Lower lobe of right lung (tissue), 2 donors: ENCODE measurements at regions not wholly inside any gene's neighbourhood (a gene's known extent, or its start where the extent isn't known, plus 50 kb on each side); places are given as distances from the start of the nearest gene placed in this dataset.

Experiments
- ATAC-seq, 2 donors: fragments of 200-7000 bp; cut with Tn5 transposase; one replicate each; pipeline ENCODE4 v1.9.1; 2020 to 2022; ENCODE audit warnings: mild to moderate bottlenecking in 2 of 2, moderate library complexity in 2 of 2
- DNase-seq: peaks from one replicate; pipeline ENCODE4 v3.0.0-alpha.2; 2020
- H3K27ac ChIP-seq: fragments of 200-600 bp; one replicate; pipeline ENCODE4 v1.8.0; 2022
- H3K27me3 ChIP-seq: fragments of 200-600 bp; one replicate; pipeline ENCODE4 v1.8.0; 2022; ENCODE audit warnings: low read depth
- H3K36me3 ChIP-seq: fragments of 200-600 bp; one replicate; pipeline ENCODE4 v1.8.0; 2022; ENCODE audit warnings: mild to moderate bottlenecking
- H3K4me1 ChIP-seq: fragments of 200-600 bp; one replicate; pipeline ENCODE4 v1.8.0; 2022
- H3K4me3 ChIP-seq: fragments of 200-600 bp; one replicate; pipeline ENCODE4 v1.8.0; 2022; ENCODE audit warnings: mild to moderate bottlenecking
- H3K9me3 ChIP-seq: fragments of 200-600 bp; one replicate; pipeline ENCODE4 v1.8.0; 2022
- intact Hi-C: fragments of 100-400 bp; cut with DNase I; formaldehyde crosslinking; loops from one replicate; pipeline ENCODE4 v1.11.0; 2022
- TF ChIP-seq, protein P1 (sequence below): fragments of 200-600 bp; IDR thresholded peaks from one replicate; pipeline ENCODE4 v1.8.0; 2022; ENCODE audit warnings: antibody characterized with exemption, mild to moderate bottlenecking
- donor health status: DM: no; HTN: yes; CAD: no; lungs with severe emphysema.

DNA sequence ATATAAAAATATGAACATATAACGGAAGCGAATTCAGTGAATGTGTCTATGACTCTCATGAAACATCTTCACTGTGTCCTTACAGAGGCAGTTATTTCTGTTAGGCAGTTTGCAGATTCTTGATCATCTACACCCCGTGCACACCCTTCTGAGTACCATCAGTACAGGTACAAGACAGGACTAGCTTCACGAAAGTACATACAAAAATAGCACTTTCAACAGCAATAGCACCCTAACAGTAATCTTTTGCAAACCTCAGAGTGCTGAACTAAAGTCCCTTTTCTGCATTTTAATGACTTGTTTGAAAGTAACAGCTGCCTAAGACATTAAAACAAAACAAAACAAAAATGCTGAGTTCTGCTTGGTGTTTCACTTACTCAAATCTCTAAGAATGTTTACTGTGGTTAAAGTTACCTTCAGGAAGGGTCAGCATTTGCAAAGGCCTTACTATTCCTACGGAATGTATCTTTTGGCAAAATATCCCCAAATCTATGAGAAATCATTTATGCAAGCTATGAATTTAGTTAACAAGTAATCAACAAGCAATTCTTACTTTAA lies 104.1 kb downstream of the CNTN3 start:
- Histone ChIP-seq H3K4me1 (no peaks in the 10 kb centered on the region), H3K4me3 (no peak overlapping the region), H3K36me3 (no peaks in the 10 kb centered on the region), H3K27ac (no peak overlapping the region), H3K27me3 (no peaks in the 10 kb centered on the region), H3K9me3 (no peaks in the 10 kb centered on the region)
- no peak for ATAC-seq
- no peak for DNase-seq
- TF ChIP-seq, protein P1, sequence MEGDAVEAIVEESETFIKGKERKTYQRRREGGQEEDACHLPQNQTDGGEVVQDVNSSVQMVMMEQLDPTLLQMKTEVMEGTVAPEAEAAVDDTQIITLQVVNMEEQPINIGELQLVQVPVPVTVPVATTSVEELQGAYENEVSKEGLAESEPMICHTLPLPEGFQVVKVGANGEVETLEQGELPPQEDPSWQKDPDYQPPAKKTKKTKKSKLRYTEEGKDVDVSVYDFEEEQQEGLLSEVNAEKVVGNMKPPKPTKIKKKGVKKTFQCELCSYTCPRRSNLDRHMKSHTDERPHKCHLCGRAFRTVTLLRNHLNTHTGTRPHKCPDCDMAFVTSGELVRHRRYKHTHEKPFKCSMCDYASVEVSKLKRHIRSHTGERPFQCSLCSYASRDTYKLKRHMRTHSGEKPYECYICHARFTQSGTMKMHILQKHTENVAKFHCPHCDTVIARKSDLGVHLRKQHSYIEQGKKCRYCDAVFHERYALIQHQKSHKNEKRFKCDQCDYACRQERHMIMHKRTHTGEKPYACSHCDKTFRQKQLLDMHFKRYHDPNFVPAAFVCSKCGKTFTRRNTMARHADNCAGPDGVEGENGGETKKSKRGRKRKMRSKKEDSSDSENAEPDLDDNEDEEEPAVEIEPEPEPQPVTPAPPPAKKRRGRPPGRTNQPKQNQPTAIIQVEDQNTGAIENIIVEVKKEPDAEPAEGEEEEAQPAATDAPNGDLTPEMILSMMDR, result no peak
- intact Hi-C loops, result no loop called here

DNA sequence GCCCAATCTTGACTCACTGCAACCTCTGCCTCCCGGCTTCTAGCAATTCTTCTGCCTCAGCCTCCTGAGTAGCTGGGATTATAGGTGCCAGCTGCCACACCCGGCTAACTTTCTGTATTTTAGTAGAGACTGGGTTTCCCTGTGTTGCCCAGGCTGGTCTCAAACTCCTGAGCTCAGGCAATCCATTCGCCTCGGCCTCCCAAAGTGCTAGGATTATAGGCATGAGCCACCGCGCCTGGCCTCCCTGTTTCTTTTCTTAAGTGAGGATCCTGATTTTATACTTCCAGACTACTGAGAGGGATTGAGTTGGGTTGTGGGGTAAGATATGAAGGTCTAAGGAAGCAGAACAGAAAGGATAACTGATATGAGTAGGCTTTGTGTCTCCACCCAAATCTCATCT lies 106.8 kb downstream of the CNTN3 start:
- TF ChIP-seq, protein P1, result no peak
- no peaks in the 10 kb centered on the region for H3K36me3 ChIP-seq
- H3K27me3 ChIP-seq, result no peaks in the 10 kb centered on the region
- ATAC-seq, result no peak
- no peaks in the 10 kb centered on the region for H3K9me3 ChIP-seq
- H3K4me1 ChIP-seq, result no peaks in the 10 kb centered on the region
- DNase-seq, result no peak
- no peak overlapping the region for H3K4me3 ChIP-seq
- intact Hi-C loops, result no loop called here
- no peak overlapping the region for H3K27ac ChIP-seq

DNA sequence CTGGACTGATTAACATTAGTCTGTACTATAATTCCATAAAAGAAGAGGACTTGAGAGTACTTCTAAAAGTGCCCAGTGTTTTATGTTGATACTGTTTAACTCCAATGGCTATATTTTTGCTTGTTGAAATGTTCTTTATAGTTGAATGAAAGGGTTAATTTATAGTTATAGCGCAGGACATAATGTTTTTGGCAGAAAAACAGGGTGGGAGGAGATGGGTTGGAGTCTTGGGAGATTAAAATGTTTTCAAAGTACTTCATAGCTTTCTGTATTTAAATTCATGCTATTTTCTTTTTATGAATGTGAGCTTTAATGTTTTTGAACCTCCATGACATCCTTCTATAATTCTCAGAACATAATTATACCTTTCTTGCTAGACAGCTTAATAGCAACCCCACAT lies 108.2 kb downstream of the CNTN3 start:
- H3K36me3 ChIP-seq, result no peaks in the 10 kb centered on the region
- DNase-seq (no peak), ATAC-seq (no peak)
- TF ChIP-seq, protein P1, result no peak
- H3K9me3 ChIP-seq, result no peaks in the 10 kb centered on the region
- H3K27me3 ChIP-seq, result no peaks in the 10 kb centered on the region
- intact Hi-C loops, result no loop called here
- no peak overlapping the region for H3K4me3 ChIP-seq
- H3K4me1 ChIP-seq, result no peaks in the 10 kb centered on the region
- H3K27ac ChIP-seq, result no peak overlapping the region

DNA sequence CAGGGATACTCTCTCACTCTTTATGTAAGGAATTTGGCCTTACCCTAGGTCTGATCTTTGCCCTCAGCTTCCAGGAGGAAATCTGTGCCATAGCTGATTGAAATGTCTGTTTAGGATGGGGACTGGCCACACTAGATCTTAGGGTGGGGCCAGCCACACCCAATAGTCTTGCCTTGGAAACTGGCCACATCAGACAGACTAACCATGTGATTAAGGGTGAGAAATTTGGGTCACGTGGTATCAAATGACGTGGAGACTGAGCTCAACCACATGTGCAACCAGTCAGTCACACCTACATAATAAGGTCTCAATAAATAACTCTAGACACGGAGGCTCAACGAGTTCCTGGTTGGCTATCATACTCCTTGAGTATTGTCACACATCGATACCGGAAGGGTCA lies 113.5 kb downstream of the CNTN3 start:
- Histone ChIP-seq H3K36me3 (no peaks in the 10 kb centered on the region), H3K4me1 (no peaks in the 10 kb centered on the region), H3K27me3 (no peaks in the 10 kb centered on the region), H3K27ac (no peak overlapping the region), H3K4me3 (no peak overlapping the region), H3K9me3 (no peaks in the 10 kb centered on the region)
- DNase-seq (no peak), ATAC-seq (no peak)
- TF ChIP-seq, protein P1, result no peak
- intact Hi-C loops, result no loop called here

DNA sequence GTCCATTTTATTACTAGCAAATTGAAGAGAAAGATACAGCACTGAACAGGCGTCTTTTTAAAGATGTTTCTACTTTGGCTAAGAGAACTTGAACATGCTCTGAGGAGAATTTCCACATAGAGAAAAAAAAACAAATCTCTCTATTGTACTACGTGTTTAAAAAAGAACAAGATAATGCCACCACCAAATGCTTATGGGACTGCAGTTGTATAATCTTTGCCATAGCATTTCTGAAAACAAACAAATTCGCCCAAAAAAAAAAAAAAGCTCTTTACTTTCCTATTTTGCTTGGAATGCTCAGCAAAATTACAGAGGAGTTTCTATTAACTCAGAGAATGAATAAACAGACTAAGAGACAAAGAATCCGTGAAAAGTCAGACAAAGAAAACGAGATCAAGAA lies 114.2 kb downstream of the CNTN3 start:
- Histone ChIP-seq H3K4me3 (no peak overlapping the region), H3K27me3 (no peaks in the 10 kb centered on the region), H3K4me1 (no peaks in the 10 kb centered on the region), H3K27ac (no peak overlapping the region), H3K36me3 (no peaks in the 10 kb centered on the region), H3K9me3 (no peaks in the 10 kb centered on the region)
- DNase-seq, result no peak
- TF ChIP-seq, protein P1, result no peak
- no peak for ATAC-seq
- intact Hi-C loops, result no loop called here

DNA sequence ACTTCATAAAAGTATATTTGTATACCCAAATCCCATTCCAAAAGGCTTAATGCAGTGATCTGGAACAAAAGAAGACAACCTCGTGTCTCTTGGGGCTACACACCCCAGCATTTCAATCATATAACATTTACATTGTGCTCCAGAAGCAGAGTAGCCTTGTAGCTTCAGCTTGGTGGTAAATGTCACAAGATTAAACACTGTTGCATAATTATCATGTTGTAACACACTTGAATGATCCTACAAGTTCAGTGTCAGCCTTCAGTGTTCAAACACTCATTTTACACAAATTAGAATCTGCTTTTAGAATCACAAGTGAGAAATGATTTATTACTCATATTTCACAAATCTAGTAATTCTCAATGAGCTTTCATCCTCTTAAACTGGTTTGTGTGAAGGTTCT lies 122.6 kb downstream of the CNTN3 start:
- no peak for ATAC-seq

More for the DNA sequence above, 122.6 kb downstream of the CNTN3 start:
- no peak for DNase-seq
- Histone ChIP-seq H3K36me3 (no peaks in the 10 kb centered on the region), H3K9me3 (no peaks in the 10 kb centered on the region), H3K27me3 (no peaks in the 10 kb centered on the region), H3K4me3 (no peak overlapping the region), H3K4me1 (no peaks in the 10 kb centered on the region), H3K27ac (no peak overlapping the region)
- TF ChIP-seq, protein P1, result no peak
- intact Hi-C loops, result no loop called here
